ENCODE measurements at regions not wholly inside any gene's neighbourhood (a gene's known extent, or its start where the extent isn't known, plus 50 kb on each side); places are given as distances from the start of the nearest gene placed in this dataset.

DNA sequence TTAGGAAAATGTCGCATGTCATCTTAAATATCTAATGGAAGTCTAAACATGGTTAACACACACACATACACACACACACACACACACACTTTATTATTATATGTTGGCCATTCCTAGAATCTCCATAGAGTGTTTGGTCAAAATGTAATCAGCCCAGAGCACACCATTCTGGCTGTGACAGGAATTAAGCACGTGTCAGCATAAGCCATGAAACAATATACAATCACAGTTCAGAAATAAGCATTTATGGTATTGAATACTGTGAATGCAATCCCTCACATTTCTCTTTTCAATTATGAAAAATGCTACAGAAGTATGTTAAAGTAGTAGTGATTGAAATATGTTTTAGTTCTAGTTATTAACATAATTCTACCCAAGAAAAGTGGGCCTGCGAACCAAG lies 611.6 kb downstream of the PRELID2 start:
- TF ChIP-seq, protein P1, sequence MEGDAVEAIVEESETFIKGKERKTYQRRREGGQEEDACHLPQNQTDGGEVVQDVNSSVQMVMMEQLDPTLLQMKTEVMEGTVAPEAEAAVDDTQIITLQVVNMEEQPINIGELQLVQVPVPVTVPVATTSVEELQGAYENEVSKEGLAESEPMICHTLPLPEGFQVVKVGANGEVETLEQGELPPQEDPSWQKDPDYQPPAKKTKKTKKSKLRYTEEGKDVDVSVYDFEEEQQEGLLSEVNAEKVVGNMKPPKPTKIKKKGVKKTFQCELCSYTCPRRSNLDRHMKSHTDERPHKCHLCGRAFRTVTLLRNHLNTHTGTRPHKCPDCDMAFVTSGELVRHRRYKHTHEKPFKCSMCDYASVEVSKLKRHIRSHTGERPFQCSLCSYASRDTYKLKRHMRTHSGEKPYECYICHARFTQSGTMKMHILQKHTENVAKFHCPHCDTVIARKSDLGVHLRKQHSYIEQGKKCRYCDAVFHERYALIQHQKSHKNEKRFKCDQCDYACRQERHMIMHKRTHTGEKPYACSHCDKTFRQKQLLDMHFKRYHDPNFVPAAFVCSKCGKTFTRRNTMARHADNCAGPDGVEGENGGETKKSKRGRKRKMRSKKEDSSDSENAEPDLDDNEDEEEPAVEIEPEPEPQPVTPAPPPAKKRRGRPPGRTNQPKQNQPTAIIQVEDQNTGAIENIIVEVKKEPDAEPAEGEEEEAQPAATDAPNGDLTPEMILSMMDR (optimal IDR thresholded peaks at IDR 0.05 in 1 of 3, IDR thresholded peaks at IDR 0.05 in 1 of 3, conservative IDR thresholded peaks at IDR 0.05 in 1 of 3; ENCODE audit: extremely low read depth in 1 of 3, insufficient read depth in 2 of 3, low read length in 3 of 3): no peak
- no peak for TF ChIP-seq EZH2 (IDR thresholded peaks at IDR 0.05; ENCODE audit: low read length)

DNA sequence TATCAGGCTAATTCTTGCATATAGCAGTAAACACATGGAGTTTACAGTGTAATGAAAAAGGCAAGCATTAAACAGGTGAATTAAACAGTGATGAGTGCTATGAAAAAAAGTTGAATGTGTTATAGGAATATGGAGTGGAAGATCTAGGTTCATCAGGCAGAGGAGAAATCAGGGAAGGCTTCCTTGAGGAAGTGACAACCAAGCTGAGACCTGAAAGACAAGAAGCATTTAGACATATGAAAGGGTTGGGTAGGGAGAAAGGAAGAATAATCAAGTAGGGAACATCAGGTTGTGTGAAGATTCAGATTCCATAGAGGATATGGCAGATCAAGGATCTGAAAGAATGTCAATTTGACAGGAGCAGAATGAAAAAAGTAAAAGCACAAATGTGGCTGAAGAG lies 612.5 kb downstream of the PRELID2 start:
- Histone ChIP-seq H3K4me1 (ENCODE audit: control insufficient read depth, extremely low read depth, insufficient read depth, low read length) (no peaks in the 10 kb centered on the region), H3K9me3 (ENCODE audit: control insufficient read depth, low read depth, low read length) (no peaks in the 10 kb centered on the region), H3K9ac (ENCODE audit: control insufficient read depth, extremely low read depth, insufficient read depth, low read length) (no peak overlapping the region), H2AFZ (ENCODE audit: control insufficient read depth, low read length) (no peak overlapping the region), H3K4me3 (ENCODE audit: control insufficient read depth in 2 of 3, extremely low read depth in 1 of 3, insufficient read depth in 2 of 3, low read depth in 1 of 3, low read length in 3 of 3) (no peak overlapping the region), H3K27ac (ENCODE audit: control insufficient read depth, insufficient read depth, low read length) (no peak overlapping the region), H3K9me1 (ENCODE audit: control insufficient read depth, extremely low read depth, insufficient read depth, low read length) (no peaks in the 10 kb centered on the region), H3K79me2 (ENCODE audit: control insufficient read depth, insufficient read depth, low read length) (no peaks in the 10 kb centered on the region), H3K4me2 (ENCODE audit: control insufficient read depth, extremely low read depth, insufficient read depth, low read depth, low read length) (no peak overlapping the region), H3K36me3 (ENCODE audit: control insufficient read depth in 2 of 2, extremely low read depth in 1 of 2, insufficient read depth in 2 of 2, low read length in 2 of 2) (no peaks in the 10 kb centered on the region), H3K27me3 (ENCODE audit: control insufficient read depth, extremely low read depth, insufficient read depth, low read length) (no peaks in the 10 kb centered on the region), H4K20me1 (ENCODE audit: control insufficient read depth, extremely low read depth, insufficient read depth, low read length) (no peaks in the 10 kb centered on the region)
- DNase-seq (ENCODE audit: low read depth, low spot score) (no peak), FAIRE-seq (no peak)
- dilution Hi-C loops (cut with MboI; ENCODE audit: extremely low pct_ligation_motif_present, low sequenced_read_pairs): no loop called here
- TF ChIP-seq, protein P1 (optimal IDR thresholded peaks at IDR 0.05 in 1 of 3, IDR thresholded peaks at IDR 0.05 in 1 of 3, conservative IDR thresholded peaks at IDR 0.05 in 1 of 3; ENCODE audit: extremely low read depth in 1 of 3, insufficient read depth in 2 of 3, low read length in 3 of 3): no peak
- TF ChIP-seq EZH2 (IDR thresholded peaks at IDR 0.05; ENCODE audit: low read length): no peak

More for the DNA sequence above, 611.6 kb downstream of the PRELID2 start:
- H3K27ac ChIP-seq (ENCODE audit: control insufficient read depth, insufficient read depth, low read length): no peak overlapping the region
- no peak for FAIRE-seq
- dilution Hi-C loops (cut with MboI; ENCODE audit: extremely low pct_ligation_motif_present, low sequenced_read_pairs): no loop called here
- H3K4me3 ChIP-seq (ENCODE audit: control insufficient read depth in 2 of 3, extremely low read depth in 1 of 3, insufficient read depth in 2 of 3, low read depth in 1 of 3, low read length in 3 of 3): no peak overlapping the region
- no peaks in the 10 kb centered on the region for H3K36me3 ChIP-seq (ENCODE audit: control insufficient read depth in 2 of 2, extremely low read depth in 1 of 2, insufficient read depth in 2 of 2, low read length in 2 of 2)
- H3K9ac ChIP-seq (ENCODE audit: control insufficient read depth, extremely low read depth, insufficient read depth, low read length): no peak overlapping the region
- no peaks in the 10 kb centered on the region for H3K9me1 ChIP-seq (ENCODE audit: control insufficient read depth, extremely low read depth, insufficient read depth, low read length)
- no peak overlapping the region for H2AFZ ChIP-seq (ENCODE audit: control insufficient read depth, low read length)
- no peaks in the 10 kb centered on the region for H3K4me1 ChIP-seq (ENCODE audit: control insufficient read depth, extremely low read depth, insufficient read depth, low read length)
- no peaks in the 10 kb centered on the region for H3K27me3 ChIP-seq (ENCODE audit: control insufficient read depth, extremely low read depth, insufficient read depth, low read length)
- H3K79me2 ChIP-seq (ENCODE audit: control insufficient read depth, insufficient read depth, low read length): no peaks in the 10 kb centered on the region
- no peak for DNase-seq (ENCODE audit: low read depth, low spot score)
- no peaks in the 10 kb centered on the region for H4K20me1 ChIP-seq (ENCODE audit: control insufficient read depth, extremely low read depth, insufficient read depth, low read length)
- no peak overlapping the region for H3K4me2 ChIP-seq (ENCODE audit: control insufficient read depth, extremely low read depth, insufficient read depth, low read depth, low read length)
- no peaks in the 10 kb centered on the region for H3K9me3 ChIP-seq (ENCODE audit: control insufficient read depth, low read depth, low read length)

Data from keratinocyte (primary cell).